ENCODE measurements at regions not wholly inside any gene's neighbourhood (a gene's known extent, or its start where the extent isn't known, plus 50 kb on each side); places are given as distances from the start of the nearest gene placed in this dataset.

GRCh38 chr5:88144219-88145001 is 124.2 kb downstream of the TMEM161B start:
- DNase-seq (ENCODE audit: low read depth in 2 of 2) = no peak

GRCh38 chr5:88143693-88144218 is 124.9 kb downstream of the TMEM161B start:
- no peak for DNase-seq (ENCODE audit: low read depth in 2 of 2)

- no peak for DNase-seq (ENCODE audit: low read depth in 2 of 2)
Observed at GRCh38 chr5:88142886-88143692, 125.6 kb downstream of the TMEM161B start.

GRCh38 chr5:88142636-88142885 is 126.1 kb downstream of the TMEM161B start:
- no peak for DNase-seq (ENCODE audit: low read depth in 2 of 2)

GRCh38 chr5:88140856-88141752 is 127.5 kb downstream of the TMEM161B start:
- DNase-seq (ENCODE audit: low read depth in 2 of 2) = peak; percentile 74 to 82

GRCh38 chr5:88140396-88140855 is 128.2 kb downstream of the TMEM161B start:
- DNase-seq (ENCODE audit: low read depth in 2 of 2) = no peak

GRCh38 chr5:88130211-88130815 is 138.3 kb downstream of the TMEM161B start:
- DNase-seq (ENCODE audit: low read depth in 2 of 2) = no peak

- no peak for DNase-seq (ENCODE audit: low read depth in 2 of 2)
Observed at GRCh38 chr5:88128813-88129212, 139.8 kb downstream of the TMEM161B start.

- no peak for DNase-seq (ENCODE audit: low read depth in 2 of 2)
Observed at GRCh38 chr5:88119535-88120125, 149.0 kb downstream of the TMEM161B start.

GRCh38 chr5:88118179-88118578 is 150.5 kb downstream of the TMEM161B start:
- no peak for DNase-seq (ENCODE audit: low read depth in 2 of 2)

- no peak for DNase-seq (ENCODE audit: low read depth in 2 of 2)
Observed at GRCh38 chr5:88117546-88117945, 151.1 kb downstream of the TMEM161B start.

- no peak for DNase-seq (ENCODE audit: low read depth in 2 of 2)
Observed at GRCh38 chr5:88116396-88116795, 152.2 kb downstream of the TMEM161B start.

- DNase-seq (ENCODE audit: low read depth in 2 of 2) = no peak
Observed at GRCh38 chr5:88115211-88115610, 153.4 kb downstream of the TMEM161B start.

GRCh38 chr5:88113429-88113828 is 155.2 kb downstream of the TMEM161B start:
- no peak for DNase-seq (ENCODE audit: low read depth in 2 of 2)

GRCh38 chr5:88109818-88110217 is 158.8 kb downstream of the TMEM161B start:
- DNase-seq (ENCODE audit: low read depth in 2 of 2) = no peak

- no peak for DNase-seq (ENCODE audit: low read depth in 2 of 2)
Observed at GRCh38 chr5:88108490-88109279, 160.0 kb downstream of the TMEM161B start.

- no peak for DNase-seq (ENCODE audit: low read depth in 2 of 2)
Observed at GRCh38 chr5:88094906-88095496, 173.6 kb downstream of the TMEM161B start.

GRCh38 chr5:88094403-88094802 is 174.2 kb downstream of the TMEM161B start:
- no peak for DNase-seq (ENCODE audit: low read depth in 2 of 2)

- DNase-seq (ENCODE audit: low read depth in 2 of 2) = no peak
Observed at GRCh38 chr5:88093765-88094164, 174.9 kb downstream of the TMEM161B start.
